ENCODE measurements at regions not wholly inside any gene's neighbourhood (a gene's known extent, or its start where the extent isn't known, plus 50 kb on each side); places are given as distances from the start of the nearest gene placed in this dataset.

GRCh38 chr4:152232271-152232670 lies 303.6 kb downstream of the FBXW7 start:
- Histone ChIP-seq H3K27me3 (no peaks in the 10 kb centered on the region), H3K27ac (no peak overlapping the region), H3K9me3 (no peaks in the 10 kb centered on the region), H3K4me1 (no peaks in the 10 kb centered on the region), H3K36me3 (no peaks in the 10 kb centered on the region), H3K4me3 (no peak overlapping the region)
- TF ChIP-seq CTCF (IDR thresholded peaks at IDR 0.05) (no peak), EP300 (IDR thresholded peaks at IDR 0.05) (no peak), POLR2A (IDR thresholded peaks at IDR 0.05) (no peak), POLR2AphosphoS5 (IDR thresholded peaks at IDR 0.05) (no peak)
- WGBS, 2 donors: 86 to 90% methylated on average over 2 of the region's 2 CpGs
- DNase-seq (no peak), ATAC-seq (ENCODE audit: low FRiP score in 2 of 2) (no peak)

- no peaks in the 10 kb centered on the region for H3K27me3 ChIP-seq
- WGBS, 2 donors: 89 to 94% methylated on average over 6 of the region's 6 CpGs
- H3K27ac ChIP-seq: no peak overlapping the region
- H3K4me3 ChIP-seq: no peak overlapping the region
- H3K4me1 ChIP-seq: no peaks in the 10 kb centered on the region
- TF ChIP-seq CTCF (IDR thresholded peaks at IDR 0.05): no peak
- no peak for TF ChIP-seq POLR2A (IDR thresholded peaks at IDR 0.05)
- no peak for TF ChIP-seq EP300 (IDR thresholded peaks at IDR 0.05)
- no peak for TF ChIP-seq POLR2AphosphoS5 (IDR thresholded peaks at IDR 0.05)
- DNase-seq: no peak
- no peaks in the 10 kb centered on the region for H3K36me3 ChIP-seq
- no peak for ATAC-seq (ENCODE audit: low FRiP score in 2 of 2)
- no peaks in the 10 kb centered on the region for H3K9me3 ChIP-seq
Observed at GRCh38 chr4:152229782-152230289, 306.1 kb downstream of the FBXW7 start.

GRCh38 chr4:152225680-152226079 lies 310.2 kb downstream of the FBXW7 start:
- H3K27me3 ChIP-seq: no peaks in the 10 kb centered on the region
- no peaks in the 10 kb centered on the region for H3K36me3 ChIP-seq
- WGBS, 2 donors: 96 to 100% methylated on average over 1 of the region's 1 CpG
- DNase-seq: no peak
- no peak overlapping the region for H3K4me3 ChIP-seq
- no peak for ATAC-seq (ENCODE audit: low FRiP score in 2 of 2)
- no peaks in the 10 kb centered on the region for H3K9me3 ChIP-seq
- TF ChIP-seq EP300 (IDR thresholded peaks at IDR 0.05) (no peak), POLR2A (IDR thresholded peaks at IDR 0.05) (no peak), CTCF (IDR thresholded peaks at IDR 0.05) (no peak), POLR2AphosphoS5 (IDR thresholded peaks at IDR 0.05) (no peak)
- H3K4me1 ChIP-seq: no peaks in the 10 kb centered on the region
- no peak overlapping the region for H3K27ac ChIP-seq

GRCh38 chr4:152224721-152225420 lies 311.0 kb downstream of the FBXW7 start:
- Histone ChIP-seq H3K27ac (no peak overlapping the region), H3K36me3 (no peaks in the 10 kb centered on the region), H3K9me3 (no peaks in the 10 kb centered on the region), H3K4me3 (no peak overlapping the region), H3K27me3 (no peaks in the 10 kb centered on the region), H3K4me1 (no peaks in the 10 kb centered on the region)
- WGBS, 2 donors: 93 to 95% methylated on average over 6 of the region's 6 CpGs
- DNase-seq (no peak), ATAC-seq (ENCODE audit: low FRiP score in 2 of 2) (no peak)
- TF ChIP-seq POLR2A (IDR thresholded peaks at IDR 0.05): no peak
- TF ChIP-seq CTCF (IDR thresholded peaks at IDR 0.05): no peak
- TF ChIP-seq EP300 (IDR thresholded peaks at IDR 0.05): no peak
- TF ChIP-seq POLR2AphosphoS5 (IDR thresholded peaks at IDR 0.05): no peak

- DNase-seq (no peak), ATAC-seq (ENCODE audit: low FRiP score in 2 of 2) (no peak)
- WGBS, 2 donors: 81 to 90% methylated on average over 8 of the region's 8 CpGs
- Histone ChIP-seq H3K36me3 (no peaks in the 10 kb centered on the region), H3K4me3 (no peak overlapping the region), H3K9me3 (no peaks in the 10 kb centered on the region), H3K27ac (no peak overlapping the region), H3K27me3 (no peaks in the 10 kb centered on the region), H3K4me1 (no peaks in the 10 kb centered on the region)
- TF ChIP-seq EP300 (IDR thresholded peaks at IDR 0.05): no peak
- no peak for TF ChIP-seq CTCF (IDR thresholded peaks at IDR 0.05)
- TF ChIP-seq POLR2AphosphoS5 (IDR thresholded peaks at IDR 0.05): no peak
- no peak for TF ChIP-seq POLR2A (IDR thresholded peaks at IDR 0.05)
Observed at GRCh38 chr4:152224223-152224622, 311.7 kb downstream of the FBXW7 start.

Measured in upper lobe of left lung (tissue), 6 donors.